ENCODE measurements at regions not wholly inside any gene's neighbourhood (a gene's known extent, or its start where the extent isn't known, plus 50 kb on each side); places are given as distances from the start of the nearest gene placed in this dataset.

DNA sequence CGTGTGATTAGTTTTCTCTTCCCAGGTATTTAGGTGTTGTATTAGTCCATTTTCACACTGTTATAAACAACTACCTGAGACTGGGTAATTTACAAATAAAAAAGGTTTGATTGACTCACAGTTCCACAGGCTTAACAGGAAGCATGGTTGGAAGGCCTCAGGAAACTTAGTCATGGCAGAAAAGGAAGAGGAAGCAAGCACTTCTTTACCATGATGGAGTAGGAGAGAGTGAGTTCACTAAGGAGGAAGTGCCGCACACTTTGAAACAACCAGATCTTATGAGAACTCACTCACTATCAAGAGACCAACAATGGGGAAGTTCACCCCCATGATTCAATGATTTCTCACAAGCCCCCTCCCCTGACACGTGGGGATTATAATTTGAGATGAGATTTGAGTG lies 1343.7 kb upstream of the GOT2 start:
- TF ChIP-seq, protein P1, sequence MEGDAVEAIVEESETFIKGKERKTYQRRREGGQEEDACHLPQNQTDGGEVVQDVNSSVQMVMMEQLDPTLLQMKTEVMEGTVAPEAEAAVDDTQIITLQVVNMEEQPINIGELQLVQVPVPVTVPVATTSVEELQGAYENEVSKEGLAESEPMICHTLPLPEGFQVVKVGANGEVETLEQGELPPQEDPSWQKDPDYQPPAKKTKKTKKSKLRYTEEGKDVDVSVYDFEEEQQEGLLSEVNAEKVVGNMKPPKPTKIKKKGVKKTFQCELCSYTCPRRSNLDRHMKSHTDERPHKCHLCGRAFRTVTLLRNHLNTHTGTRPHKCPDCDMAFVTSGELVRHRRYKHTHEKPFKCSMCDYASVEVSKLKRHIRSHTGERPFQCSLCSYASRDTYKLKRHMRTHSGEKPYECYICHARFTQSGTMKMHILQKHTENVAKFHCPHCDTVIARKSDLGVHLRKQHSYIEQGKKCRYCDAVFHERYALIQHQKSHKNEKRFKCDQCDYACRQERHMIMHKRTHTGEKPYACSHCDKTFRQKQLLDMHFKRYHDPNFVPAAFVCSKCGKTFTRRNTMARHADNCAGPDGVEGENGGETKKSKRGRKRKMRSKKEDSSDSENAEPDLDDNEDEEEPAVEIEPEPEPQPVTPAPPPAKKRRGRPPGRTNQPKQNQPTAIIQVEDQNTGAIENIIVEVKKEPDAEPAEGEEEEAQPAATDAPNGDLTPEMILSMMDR (IDR thresholded peaks at IDR 0.05), result no peak
- TF ChIP-seq POLR2A (IDR thresholded peaks at IDR 0.05), result no peak

Data from testis (tissue), 2 donors.